Erythroblast (primary cell): ENCODE measurements at regions not wholly inside any gene's neighbourhood (a gene's known extent, or its start where the extent isn't known, plus 50 kb on each side); places are given as distances from the start of the nearest gene placed in this dataset.

ENCODE experiments used
- GATA1 ChIP-seq: IDR thresholded peaks from 2 replicates; pipeline ENCODE4 v1.6.1; 2011; ENCODE audit warnings: low read depth, mild to moderate bottlenecking, control low read depth, low read length, moderate library complexity
- POLR2A ChIP-seq: IDR thresholded peaks from 2 replicates; pipeline ENCODE4 v1.6.1; 2011; ENCODE audit warnings: mild to moderate bottlenecking, low read length

GRCh38 chr10:56505555-56505954 is 144.5 kb upstream of the ZWINT start:
- TF ChIP-seq POLR2A (no peak), GATA1 (no peak)
